ENCODE measurements at regions not wholly inside any gene's neighbourhood (a gene's known extent, or its start where the extent isn't known, plus 50 kb on each side); places are given as distances from the start of the nearest gene placed in this dataset.

DNA sequence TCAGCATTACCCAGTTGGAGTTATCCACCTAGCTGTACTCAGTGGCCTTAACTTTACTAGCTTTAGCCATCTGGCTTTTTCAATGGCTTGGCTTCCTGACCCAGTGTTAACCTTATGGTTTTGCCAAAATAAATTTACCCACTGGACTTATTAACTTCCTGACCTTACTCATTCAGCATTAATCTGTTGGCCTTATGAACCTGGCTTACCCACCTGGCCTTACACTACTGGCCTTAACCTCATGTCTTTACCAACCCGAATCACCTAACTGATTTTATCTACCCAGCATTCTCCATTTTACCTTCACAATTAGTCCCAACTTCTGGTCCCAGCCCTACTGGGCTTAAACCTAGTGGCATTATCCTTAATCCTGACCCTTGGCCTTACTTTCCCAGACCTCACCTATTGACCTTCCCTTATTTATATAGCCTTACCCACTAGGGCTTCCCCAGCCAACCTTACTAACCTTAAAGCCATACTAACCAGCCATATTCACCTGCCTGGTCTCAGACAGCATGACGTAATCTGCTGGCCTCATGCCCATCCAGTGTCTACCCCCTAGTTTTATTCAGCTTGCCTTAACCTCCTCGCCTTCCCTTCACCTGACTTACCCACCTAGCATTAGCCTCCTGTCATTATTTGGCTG lies 100.0 kb downstream of the IL12A start:
- TF ChIP-seq, protein P1, sequence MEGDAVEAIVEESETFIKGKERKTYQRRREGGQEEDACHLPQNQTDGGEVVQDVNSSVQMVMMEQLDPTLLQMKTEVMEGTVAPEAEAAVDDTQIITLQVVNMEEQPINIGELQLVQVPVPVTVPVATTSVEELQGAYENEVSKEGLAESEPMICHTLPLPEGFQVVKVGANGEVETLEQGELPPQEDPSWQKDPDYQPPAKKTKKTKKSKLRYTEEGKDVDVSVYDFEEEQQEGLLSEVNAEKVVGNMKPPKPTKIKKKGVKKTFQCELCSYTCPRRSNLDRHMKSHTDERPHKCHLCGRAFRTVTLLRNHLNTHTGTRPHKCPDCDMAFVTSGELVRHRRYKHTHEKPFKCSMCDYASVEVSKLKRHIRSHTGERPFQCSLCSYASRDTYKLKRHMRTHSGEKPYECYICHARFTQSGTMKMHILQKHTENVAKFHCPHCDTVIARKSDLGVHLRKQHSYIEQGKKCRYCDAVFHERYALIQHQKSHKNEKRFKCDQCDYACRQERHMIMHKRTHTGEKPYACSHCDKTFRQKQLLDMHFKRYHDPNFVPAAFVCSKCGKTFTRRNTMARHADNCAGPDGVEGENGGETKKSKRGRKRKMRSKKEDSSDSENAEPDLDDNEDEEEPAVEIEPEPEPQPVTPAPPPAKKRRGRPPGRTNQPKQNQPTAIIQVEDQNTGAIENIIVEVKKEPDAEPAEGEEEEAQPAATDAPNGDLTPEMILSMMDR (IDR thresholded peaks at IDR 0.05; ENCODE audit: low read depth, low read length), result no peak
- TF ChIP-seq, protein P2, sequence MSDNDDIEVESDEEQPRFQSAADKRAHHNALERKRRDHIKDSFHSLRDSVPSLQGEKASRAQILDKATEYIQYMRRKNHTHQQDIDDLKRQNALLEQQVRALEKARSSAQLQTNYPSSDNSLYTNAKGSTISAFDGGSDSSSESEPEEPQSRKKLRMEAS (IDR thresholded peaks at IDR 0.05; ENCODE audit: low read depth, low read length), result no peak
- no peak for TF ChIP-seq MYC (IDR thresholded peaks at IDR 0.05; ENCODE audit: low read depth, low read length)
- no peak for TF ChIP-seq POLR2A (IDR thresholded peaks at IDR 0.05; ENCODE audit: extremely low read depth, insufficient read length)
